Liver (tissue), 8 donors: ENCODE measurements at regions not wholly inside any gene's neighbourhood (a gene's known extent, or its start where the extent isn't known, plus 50 kb on each side); places are given as distances from the start of the nearest gene placed in this dataset.
A peak's percentile ranks its signal among the peaks of the same experiment; 100 is the strongest.

Source experiments
- DNase-seq: peaks from one replicate; pipeline ENCODE4 v3.0.0-alpha.2; 2017; ENCODE audit warnings: low spot score
- H3K27ac ChIP-seq, 2 donors: one replicate each; pipeline ENCODE4 v1.7.0; 2013; ENCODE audit warnings: inconsistent platforms in 2 of 2, low read length in 2 of 2, control low read depth in 1 of 2, low read depth in 1 of 2, mild to moderate bottlenecking in 1 of 2
- H3K27me3 ChIP-seq, 4 donors: one replicate each; pipeline versions ENCODE4 v1.6.1 to v1.7.0; 2013; ENCODE audit warnings: low read length in 3 of 4, inconsistent platforms in 1 of 4, mild to moderate bottlenecking in 1 of 4, moderate library complexity in 1 of 4; ENCODE audit not compliant: control insufficient read depth in 4 of 4, insufficient read depth in 4 of 4
- H3K36me3 ChIP-seq, 4 donors: one replicate each; pipeline versions ENCODE4 v1.6.1 to v1.7.0; 2013; ENCODE audit warnings: low read length in 3 of 4, mild to moderate bottlenecking in 3 of 4, low read depth in 1 of 4, moderate library complexity in 1 of 4; ENCODE audit not compliant: control insufficient read depth in 4 of 4, insufficient read depth in 3 of 4
- H3K4me1 ChIP-seq, 4 donors: one replicate each; pipeline versions ENCODE4 v1.6.1 to v1.7.0; 2013; ENCODE audit warnings: low read length in 3 of 4, mild to moderate bottlenecking in 3 of 4, moderate library complexity in 1 of 4; ENCODE audit not compliant: control insufficient read depth in 4 of 4, insufficient read depth in 4 of 4
- H3K4me3 ChIP-seq, 3 donors: one replicate each; pipeline versions ENCODE4 v1.6.1 to v1.7.0; 2013; ENCODE audit warnings: low read length in 3 of 3, control low read depth in 1 of 3, low read depth in 1 of 3, mild to moderate bottlenecking in 1 of 3
- H3K9ac ChIP-seq, 2 donors: one replicate each; pipeline ENCODE4 v1.7.0; 2013; ENCODE audit warnings: low read length in 2 of 2, mild to moderate bottlenecking in 2 of 2, moderate library complexity in 2 of 2, control low read depth in 1 of 2, low read depth in 1 of 2
- H3K9me3 ChIP-seq, 4 donors: one replicate each; pipeline versions ENCODE4 v1.6.1 to v1.7.0; 2013; ENCODE audit warnings: low read length in 3 of 4; ENCODE audit not compliant: control insufficient read depth in 4 of 4
- EGR1 ChIP-seq, 2 donors: IDR thresholded peaks; 2 replicates each; pipeline ENCODE4 v1.6.1; 2016 to 2018; ENCODE audit warnings: antibody characterized with exemption in 2 of 2, low read depth in 2 of 2
- FOXA1 ChIP-seq: IDR thresholded peaks from 2 replicates; pipeline ENCODE4 v1.6.1; 2016; ENCODE audit warnings: antibody characterized with exemption
- FOXA2 ChIP-seq: IDR thresholded peaks from 2 replicates; pipeline ENCODE4 v1.6.1; 2016; ENCODE audit warnings: antibody characterized with exemption
- GABPA ChIP-seq, 2 donors: IDR thresholded peaks in 1 of 2; conservative IDR thresholded peaks in 1 of 2; 2 replicates each; pipeline ENCODE4 v1.6.1; 2016; ENCODE audit warnings: antibody characterized with exemption in 2 of 2, mild to moderate bottlenecking in 1 of 2, moderate library complexity in 1 of 2
- HNF4A ChIP-seq, 2 donors: conservative IDR thresholded peaks; 2 replicates each; pipeline ENCODE4 v1.6.1; 2016; ENCODE audit warnings: antibody characterized with exemption in 2 of 2, mild to moderate bottlenecking in 2 of 2
- JUND ChIP-seq, 2 donors: IDR thresholded peaks; 2 replicates each; pipeline ENCODE4 v1.6.1; 2016; ENCODE audit warnings: antibody characterized with exemption in 2 of 2
- NR2F2 ChIP-seq: IDR thresholded peaks from 2 replicates; pipeline ENCODE4 v1.6.1; 2016; ENCODE audit warnings: antibody characterized with exemption
- RXRA ChIP-seq, 2 donors: IDR thresholded peaks; 2 replicates each; pipeline ENCODE4 v1.6.1; 2017 to 2018; ENCODE audit warnings: antibody characterized with exemption in 2 of 2, mild to moderate bottlenecking in 1 of 2
- SP1 ChIP-seq: IDR thresholded peaks from 2 replicates; pipeline ENCODE4 v1.6.1; 2018; ENCODE audit warnings: antibody characterized with exemption, mild to moderate bottlenecking
- TAF1 ChIP-seq: conservative IDR thresholded peaks from 2 replicates; pipeline ENCODE4 v1.6.1; 2016; ENCODE audit warnings: antibody characterized with exemption, mild to moderate bottlenecking
- YY1 ChIP-seq: IDR thresholded peaks from 2 replicates; pipeline ENCODE4 v1.6.1; 2016; ENCODE audit warnings: antibody characterized with exemption, mild to moderate bottlenecking
- WGBS: extraction: QIAGEN DNeasy Blood & Tissue Kit; methylation state at CpG from one replicate; pipeline ENCODE4 v1.1.7; 2013; 5-methylcytosine and 5-hydroxymethylcytosine counted together
- TF ChIP-seq, protein P1 (sequence below): IDR thresholded peaks from 2 replicates; pipeline ENCODE4 v1.6.1; 2016; ENCODE audit warnings: antibody characterized with exemption
- TF ChIP-seq, protein P2 (sequence below): fragments of 150-350 bp; IDR thresholded peaks from 2 replicates; pipeline ENCODE4 v1.5.1; 2017; ENCODE audit warnings: improper control_type of control experiment, low read depth, low read length; ENCODE audit not compliant: missing input control
- TF ChIP-seq, protein P3 (sequence below): IDR thresholded peaks from 2 replicates; pipeline ENCODE4 v1.6.1; 2016; ENCODE audit warnings: antibody characterized with exemption
- donor health status: healthy.
- donor health status: healthy.
- donor health status: healthy.
- donor health status: healthy.
- donor health status: healthy.

DNA sequence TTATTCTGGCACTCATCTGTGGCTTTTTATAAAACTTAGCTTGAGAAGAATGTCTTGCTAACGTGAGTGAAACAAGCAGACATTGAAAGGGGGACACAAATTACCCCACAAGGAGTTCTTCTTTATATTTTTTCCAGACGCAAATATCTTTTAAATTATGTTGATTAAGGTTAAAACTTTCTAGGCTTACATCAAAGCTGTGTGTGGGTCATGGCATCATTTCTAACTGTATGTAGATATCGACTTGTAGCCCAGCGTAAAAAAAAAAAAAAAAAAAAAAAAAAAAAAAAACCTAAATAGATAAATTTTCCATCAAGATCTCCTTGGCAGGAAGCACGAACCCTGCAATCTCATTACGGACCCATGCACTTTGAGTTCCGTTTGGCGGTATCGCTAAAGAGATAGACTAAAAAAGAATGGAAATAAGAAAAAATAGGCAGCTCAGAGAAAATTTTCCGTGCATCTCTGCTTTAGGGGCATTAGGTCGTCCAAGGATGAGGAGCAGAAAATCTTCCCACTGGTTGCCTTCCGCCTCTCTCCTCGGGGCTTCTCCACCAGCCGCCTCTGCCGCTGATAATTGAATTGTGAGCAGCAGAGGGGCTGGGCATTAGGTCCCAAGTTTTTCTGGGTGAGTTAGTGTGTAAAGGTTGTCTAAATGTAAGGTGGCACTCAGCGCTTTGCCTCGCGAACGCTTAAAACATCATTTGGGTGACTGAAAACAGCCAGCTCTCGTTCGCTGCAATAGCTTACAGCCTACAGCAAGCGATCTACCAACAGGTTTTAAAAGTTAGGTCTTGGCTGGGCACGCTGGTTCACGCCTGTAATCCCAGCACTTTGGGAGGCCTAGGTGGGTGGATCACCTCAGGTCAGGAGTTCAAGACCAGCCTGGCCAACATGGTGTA lies 194.0 kb downstream of the TRIM27 start:
- TF ChIP-seq TAF1 (no peak), JUND (IDR thresholded peaks at IDR 0.05) (peak in 1 of 2 donors; percentile 1)
- Histone ChIP-seq H3K4me1 (peaks cover 0 to 5% (median 3%) of the 10 kb centered on the region in 4 donors), H3K4me3 (peak overlapping the region in 1 of 3 donors; percentile 78), H3K9me3 (peaks cover 0 to 15% (median 3%) of the 10 kb centered on the region in 4 donors), H3K9ac (no peak overlapping the region), H3K27me3 (peaks cover 0 to 10% (median 6%) of the 10 kb centered on the region in 4 donors), H3K27ac (no peak overlapping the region), H3K36me3 (no peaks in the 10 kb centered on the region)
- no peak for DNase-seq
- WGBS, result 14% methylated on average over 24 of the region's 24 CpGs

DNA sequence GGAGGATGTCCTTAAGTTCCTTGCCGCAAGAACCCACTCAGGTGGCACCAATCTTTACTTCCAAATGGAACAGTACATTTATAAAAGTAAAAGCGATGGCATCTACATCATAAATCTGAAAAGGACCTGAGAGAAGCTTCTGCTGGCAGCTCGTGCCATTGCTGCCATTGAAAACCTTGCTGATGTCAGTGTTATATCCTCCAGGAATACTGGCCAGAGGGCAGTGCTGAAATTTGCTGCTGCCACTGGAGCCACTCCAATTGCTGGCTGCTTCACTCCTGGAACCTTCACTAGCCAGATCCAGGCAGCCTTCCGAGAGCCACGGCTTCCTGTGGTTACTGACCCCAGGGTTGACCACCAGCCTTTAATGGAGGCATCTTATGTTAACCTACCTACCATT lies 191.7 kb downstream of the TRIM27 start:
- H3K27me3 ChIP-seq, result peaks cover 0 to 14% (median 7%) of the 10 kb centered on the region in 4 donors

DNA sequence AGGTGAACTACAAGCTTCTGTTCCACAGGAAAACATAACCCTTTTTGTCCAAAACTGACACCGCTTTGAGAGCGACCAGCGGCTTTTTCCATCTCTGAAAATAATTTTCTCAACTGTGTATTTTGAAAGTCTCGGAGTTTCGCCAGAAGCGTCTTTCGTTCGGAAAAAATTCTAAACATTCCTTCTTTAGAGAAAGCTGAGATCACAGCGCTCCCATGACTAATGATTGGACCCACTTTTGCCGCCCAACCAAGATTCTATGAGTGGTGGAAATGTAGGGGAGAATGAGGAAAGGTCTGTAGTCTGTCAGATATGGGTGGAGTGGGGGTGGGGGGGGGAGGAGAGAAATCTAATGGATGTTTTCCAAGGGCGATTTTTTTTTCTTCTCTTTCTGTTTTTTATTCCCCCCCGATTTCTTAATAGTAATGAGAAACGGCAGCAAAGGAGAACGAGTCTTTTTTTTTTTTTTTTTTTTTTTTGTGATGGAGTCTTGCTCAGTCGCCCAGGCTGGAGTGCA lies 189.3 kb downstream of the TRIM27 start:
- TF ChIP-seq SP1 (no peak), TAF1 (no peak), YY1 (no peak), GABPA (IDR thresholded peaks at IDR 0.05 in 1 of 2, conservative IDR thresholded peaks at IDR 0.05 in 1 of 2) (no peak), NR2F2 (no peak), EGR1 (IDR thresholded peaks at IDR 0.05; ENCODE audit: low read depth in 2 of 2) (no peak), RXRA (IDR thresholded peaks at IDR 0.05) (no peak), HNF4A (conservative IDR thresholded peaks at IDR 0.05) (no peak), FOXA1 (no peak), FOXA2 (no peak)
- TF ChIP-seq, protein P1, sequence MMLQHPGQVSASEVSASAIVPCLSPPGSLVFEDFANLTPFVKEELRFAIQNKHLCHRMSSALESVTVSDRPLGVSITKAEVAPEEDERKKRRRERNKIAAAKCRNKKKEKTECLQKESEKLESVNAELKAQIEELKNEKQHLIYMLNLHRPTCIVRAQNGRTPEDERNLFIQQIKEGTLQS, result no peak
- TF ChIP-seq, protein P2, sequence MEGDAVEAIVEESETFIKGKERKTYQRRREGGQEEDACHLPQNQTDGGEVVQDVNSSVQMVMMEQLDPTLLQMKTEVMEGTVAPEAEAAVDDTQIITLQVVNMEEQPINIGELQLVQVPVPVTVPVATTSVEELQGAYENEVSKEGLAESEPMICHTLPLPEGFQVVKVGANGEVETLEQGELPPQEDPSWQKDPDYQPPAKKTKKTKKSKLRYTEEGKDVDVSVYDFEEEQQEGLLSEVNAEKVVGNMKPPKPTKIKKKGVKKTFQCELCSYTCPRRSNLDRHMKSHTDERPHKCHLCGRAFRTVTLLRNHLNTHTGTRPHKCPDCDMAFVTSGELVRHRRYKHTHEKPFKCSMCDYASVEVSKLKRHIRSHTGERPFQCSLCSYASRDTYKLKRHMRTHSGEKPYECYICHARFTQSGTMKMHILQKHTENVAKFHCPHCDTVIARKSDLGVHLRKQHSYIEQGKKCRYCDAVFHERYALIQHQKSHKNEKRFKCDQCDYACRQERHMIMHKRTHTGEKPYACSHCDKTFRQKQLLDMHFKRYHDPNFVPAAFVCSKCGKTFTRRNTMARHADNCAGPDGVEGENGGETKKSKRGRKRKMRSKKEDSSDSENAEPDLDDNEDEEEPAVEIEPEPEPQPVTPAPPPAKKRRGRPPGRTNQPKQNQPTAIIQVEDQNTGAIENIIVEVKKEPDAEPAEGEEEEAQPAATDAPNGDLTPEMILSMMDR, result no peak
- TF ChIP-seq, protein P3, sequence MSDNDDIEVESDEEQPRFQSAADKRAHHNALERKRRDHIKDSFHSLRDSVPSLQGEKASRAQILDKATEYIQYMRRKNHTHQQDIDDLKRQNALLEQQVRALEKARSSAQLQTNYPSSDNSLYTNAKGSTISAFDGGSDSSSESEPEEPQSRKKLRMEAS, result no peak
- 22% methylated on average over 15 of the region's 15 CpGs for WGBS
- no peak for DNase-seq
- no peak overlapping the region for H3K4me3 ChIP-seq
- H3K9ac ChIP-seq, result no peak overlapping the region
- H3K9me3 ChIP-seq, result peaks cover 2 to 10% (median 8%) of the 10 kb centered on the region in 4 donors
- H3K4me1 ChIP-seq, result no peaks in the 10 kb centered on the region
- H3K36me3 ChIP-seq, result no peaks in the 10 kb centered on the region
- H3K27me3 ChIP-seq, result peaks cover 0 to 17% (median 9%) of the 10 kb centered on the region in 4 donors
- H3K27ac ChIP-seq, result no peak overlapping the region

More for the DNA sequence above, 191.7 kb downstream of the TRIM27 start:
- DNase-seq, result no peak
- no peaks in the 10 kb centered on the region for H3K36me3 ChIP-seq
- H3K27ac ChIP-seq, result no peak overlapping the region
- no peak overlapping the region for H3K9ac ChIP-seq
- no peak overlapping the region for H3K4me3 ChIP-seq
- peaks cover 0 to 5% (median 3%) of the 10 kb centered on the region in 4 donors for H3K4me1 ChIP-seq
- WGBS, result 45% methylated on average over 5 of the region's 5 CpGs
- peaks cover 0 to 15% (median 2%) of the 10 kb centered on the region in 4 donors for H3K9me3 ChIP-seq
- TF ChIP-seq GABPA (IDR thresholded peaks at IDR 0.05 in 1 of 2, conservative IDR thresholded peaks at IDR 0.05 in 1 of 2), result no peak
- no peak for TF ChIP-seq RXRA (IDR thresholded peaks at IDR 0.05)
- no peak for TF ChIP-seq NR2F2
- TF ChIP-seq FOXA2, result no peak
- no peak for TF ChIP-seq JUND (IDR thresholded peaks at IDR 0.05)
- TF ChIP-seq, protein P3, result no peak
- TF ChIP-seq YY1, result no peak
